Activated CD8-positive, alpha-beta memory T cell treated with anti-CD3 and anti-CD28 coated beads for 48 hours (primary cell): ENCODE measurements at regions not wholly inside any gene's neighbourhood (a gene's known extent, or its start where the extent isn't known, plus 50 kb on each side); places are given as distances from the start of the nearest gene placed in this dataset.

Source experiments
- DNase-seq, 3 experiments: peaks; one replicate each; pipeline ENCODE4 v3.0.0-alpha.2; 2020; ENCODE audit warnings: low read depth in 2 of 3, low spot score in 2 of 3

DNA sequence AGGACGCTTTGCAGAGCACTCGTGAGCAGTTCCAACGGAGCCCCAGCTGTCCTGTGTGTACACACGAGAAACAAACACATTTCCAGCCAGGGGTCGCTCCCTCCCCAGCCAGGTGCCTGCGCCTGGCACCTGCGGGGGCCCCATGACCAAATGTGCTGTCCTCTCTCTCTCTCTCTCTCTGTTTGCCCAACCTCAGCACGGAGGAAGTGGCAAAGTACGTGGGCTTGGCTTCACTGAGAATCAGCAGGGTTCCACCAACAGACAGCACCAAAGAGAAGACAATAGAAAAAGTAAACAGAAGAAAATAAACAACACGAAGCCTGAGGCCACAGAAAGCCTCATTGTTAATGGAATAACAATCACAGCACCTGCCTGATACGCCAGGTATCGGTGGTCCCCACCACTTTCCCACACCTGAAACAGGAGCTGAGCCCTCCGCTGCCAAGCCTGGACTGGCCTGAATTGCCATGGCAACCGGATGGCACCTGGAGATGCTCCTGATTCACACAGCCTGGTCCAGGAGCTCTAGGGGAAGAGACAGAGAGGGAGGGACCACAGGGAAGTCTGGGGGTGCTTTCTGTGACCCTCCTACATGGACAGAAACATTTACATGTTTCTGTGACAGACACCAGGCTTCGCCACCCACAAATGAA, 103.9 kb upstream of the CACNA1A start:
- DNase-seq = no peak

DNA sequence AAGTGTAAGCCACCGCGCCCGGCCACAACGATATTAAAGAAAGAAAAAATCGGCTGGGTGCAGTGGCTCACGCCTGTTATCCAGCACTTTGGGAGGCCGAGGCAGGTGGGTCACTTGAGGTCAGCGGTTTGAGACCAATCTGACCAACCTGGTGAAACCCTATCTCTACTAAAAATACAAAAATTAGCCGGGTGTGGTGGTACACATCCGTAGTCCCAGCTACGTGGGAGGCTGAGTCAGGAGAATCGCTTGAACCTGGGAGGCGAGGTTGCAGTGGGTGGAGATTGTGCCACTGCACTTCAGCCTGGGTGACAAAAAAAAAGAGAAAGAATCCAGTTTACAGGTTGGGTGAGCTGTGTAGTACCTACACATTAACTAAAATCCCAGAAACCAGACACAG, 99.9 kb upstream of the CACNA1A start:
- no peak for DNase-seq

DNA sequence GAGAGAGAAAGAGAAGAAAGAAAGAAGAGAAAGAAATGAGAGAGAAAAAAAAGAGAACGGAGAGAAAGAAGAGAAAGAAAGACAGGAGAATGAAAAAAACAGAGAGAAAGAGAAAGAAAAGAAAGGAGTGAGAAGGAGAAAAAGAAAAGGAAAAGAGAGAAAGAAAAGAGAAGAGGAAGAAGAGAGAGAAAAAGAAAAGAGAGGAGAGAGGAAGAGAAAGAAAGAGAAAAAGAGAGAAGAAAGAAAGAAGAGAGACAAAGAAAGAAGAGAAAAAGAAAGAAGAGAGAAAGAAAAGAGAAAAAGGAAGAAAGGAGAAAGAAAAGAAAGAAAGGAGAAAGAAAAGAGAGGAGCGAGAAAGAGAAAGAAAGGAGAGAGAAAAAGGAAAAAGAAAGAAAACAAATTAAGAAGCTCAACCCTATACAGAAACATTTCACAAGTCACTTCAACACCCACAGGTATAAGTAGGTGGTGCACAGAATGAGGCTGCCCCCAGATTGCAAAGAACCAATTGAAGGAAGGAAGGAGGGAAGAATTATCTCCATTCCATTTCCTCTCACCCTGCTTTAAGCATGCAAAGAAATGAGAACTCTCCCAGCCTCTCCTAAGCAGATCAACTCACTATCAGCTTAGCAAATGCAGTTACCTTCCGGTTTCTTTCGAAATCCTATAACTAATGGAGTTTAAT, 98.8 kb upstream of the CACNA1A start:
- no peak for DNase-seq

DNA sequence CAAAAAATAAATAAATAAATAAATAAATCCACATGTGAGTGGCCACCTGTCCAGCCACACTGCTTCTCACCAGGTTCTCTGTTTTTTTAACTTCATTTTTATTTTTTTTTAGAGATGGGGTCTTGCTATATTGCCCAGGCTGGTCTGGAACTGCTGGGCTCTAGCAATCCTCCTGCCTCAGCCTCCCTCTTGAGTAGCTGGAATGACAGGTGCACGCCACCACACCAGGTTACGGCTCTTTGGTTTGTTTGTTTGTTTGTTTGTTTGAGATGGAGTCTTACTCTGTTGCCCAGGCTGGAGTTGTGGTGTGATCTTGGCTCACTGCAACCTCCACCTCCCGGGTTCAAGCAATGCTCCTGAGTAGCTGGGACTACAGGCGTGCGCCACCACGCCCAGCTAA, 94.5 kb upstream of the CACNA1A start:
- DNase-seq = no peak

DNA sequence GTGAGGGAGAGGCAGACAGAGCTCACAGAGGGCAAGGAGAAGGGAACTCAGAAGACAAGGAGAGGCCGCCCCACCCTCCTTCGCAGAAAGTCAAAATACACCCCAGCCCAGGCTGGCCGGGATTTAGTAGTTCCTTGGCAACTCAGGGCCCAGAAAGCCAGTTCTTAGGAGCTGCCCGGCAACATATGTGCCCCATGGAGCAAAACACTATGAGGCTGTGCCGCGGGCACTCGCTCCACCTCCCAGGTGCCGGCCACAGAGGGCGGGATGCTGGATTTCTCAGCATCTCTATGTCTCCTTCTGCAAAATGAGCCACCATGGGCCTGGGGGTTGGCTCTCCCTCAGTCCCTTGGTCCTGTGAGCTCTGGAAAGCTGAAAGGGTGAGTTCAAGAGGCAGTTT, 93.8 kb upstream of the CACNA1A start:
- no peak for DNase-seq

DNA sequence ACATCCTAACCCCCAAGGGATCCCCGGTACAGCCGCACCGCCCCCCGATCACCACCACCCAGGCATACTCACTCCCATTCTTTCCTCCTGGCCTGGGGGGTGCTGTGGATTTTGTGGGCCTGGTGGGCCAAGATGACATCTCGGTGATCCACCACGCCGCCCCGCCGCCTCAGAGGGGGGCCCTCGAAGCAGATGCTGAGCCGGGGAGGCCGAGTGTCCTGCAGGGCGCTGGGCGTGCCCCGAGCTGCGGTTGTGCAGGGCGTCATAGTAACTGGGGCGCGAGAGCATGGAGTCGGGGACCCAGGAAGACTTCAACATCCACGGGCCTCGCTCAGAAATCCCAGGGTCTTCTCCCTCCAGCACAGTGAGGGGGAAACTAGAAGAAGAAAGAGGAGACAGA, 93.4 kb upstream of the CACNA1A start:
- DNase-seq = no peak

DNA sequence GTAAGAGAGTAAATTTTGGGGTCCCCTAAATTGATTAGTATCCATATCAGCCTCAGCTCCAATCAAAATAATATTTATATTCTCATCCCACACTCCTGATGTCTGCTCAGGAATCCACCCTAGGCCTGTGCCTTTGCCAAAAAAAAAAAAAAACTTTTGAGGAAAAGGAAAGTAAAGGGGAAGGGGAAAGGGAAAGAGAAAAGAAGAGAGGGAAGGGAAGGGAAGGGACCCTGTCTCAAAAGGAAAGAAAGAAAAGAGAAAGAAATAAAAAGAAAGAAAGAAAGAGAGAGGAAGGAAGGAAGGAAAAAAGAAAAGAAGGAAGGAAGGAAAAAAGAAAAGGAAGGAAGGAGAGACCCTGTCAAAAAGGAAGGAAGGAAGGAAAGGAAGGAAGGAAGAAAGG, 91.8 kb upstream of the CACNA1A start:
- DNase-seq = no peak

DNA sequence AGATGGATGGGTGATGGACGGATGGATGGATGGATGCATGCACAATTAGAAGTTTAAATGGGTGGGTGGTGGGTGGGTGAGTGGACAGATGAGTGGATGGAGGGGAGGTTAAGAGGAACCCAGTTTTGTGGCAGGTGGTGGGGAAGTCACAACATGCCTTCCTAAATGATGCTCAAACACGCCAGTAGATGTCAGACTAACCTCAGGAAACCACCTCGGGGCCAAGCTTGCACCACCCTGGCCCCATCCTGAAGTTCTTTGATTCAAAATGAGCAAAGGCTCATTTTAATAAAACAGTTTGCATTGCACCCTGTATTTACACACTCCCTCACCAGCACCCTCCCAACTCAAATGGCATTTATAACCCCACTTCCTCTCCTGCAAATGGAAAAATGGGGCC, 91.4 kb upstream of the CACNA1A start:
- peak in 1 of 3 experiments; percentile 15 for DNase-seq

DNA sequence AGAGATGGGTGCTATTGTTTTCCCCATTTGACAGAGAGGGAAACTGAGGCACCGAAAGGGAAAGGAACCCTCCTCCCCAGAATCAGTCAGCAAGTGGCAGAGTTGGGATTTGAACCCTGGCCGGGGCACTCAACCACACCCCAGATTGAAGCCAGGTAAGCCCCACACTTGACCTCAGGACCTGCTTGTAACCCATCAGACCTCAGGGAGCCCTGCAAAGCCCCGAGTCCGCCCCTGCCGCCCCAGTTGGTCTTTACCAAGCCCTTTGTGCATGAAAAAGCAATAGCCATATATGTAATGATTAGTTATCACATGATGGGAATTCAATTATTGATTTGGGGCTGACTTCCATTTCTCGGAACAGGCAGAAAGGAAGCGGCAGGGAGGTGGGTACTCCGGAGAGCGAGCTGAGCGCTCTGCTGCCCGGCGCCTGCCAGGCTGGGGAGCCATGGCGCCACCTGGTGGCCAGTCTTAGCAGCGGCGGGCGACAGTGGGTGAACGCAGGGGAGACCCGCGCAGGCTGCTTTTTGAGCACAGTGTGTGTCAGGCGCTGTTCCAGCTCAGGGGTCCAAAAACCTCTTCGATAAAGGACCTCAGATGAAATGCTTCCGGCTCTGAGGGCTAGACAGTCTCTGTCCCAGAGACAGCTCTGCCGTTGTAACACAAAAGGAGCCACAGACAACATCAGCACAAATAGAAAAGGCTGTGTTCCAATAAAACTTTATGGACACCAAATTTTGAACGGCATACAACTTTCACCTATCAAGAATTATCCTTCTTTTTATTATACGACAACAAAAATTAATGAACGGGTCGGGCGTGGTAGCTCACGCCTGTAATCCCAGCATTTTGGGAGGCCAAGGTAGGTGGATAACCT, 82.9 kb upstream of the CACNA1A start:
- DNase-seq = peak; percentile 61 to 79 (median 75)

DNA sequence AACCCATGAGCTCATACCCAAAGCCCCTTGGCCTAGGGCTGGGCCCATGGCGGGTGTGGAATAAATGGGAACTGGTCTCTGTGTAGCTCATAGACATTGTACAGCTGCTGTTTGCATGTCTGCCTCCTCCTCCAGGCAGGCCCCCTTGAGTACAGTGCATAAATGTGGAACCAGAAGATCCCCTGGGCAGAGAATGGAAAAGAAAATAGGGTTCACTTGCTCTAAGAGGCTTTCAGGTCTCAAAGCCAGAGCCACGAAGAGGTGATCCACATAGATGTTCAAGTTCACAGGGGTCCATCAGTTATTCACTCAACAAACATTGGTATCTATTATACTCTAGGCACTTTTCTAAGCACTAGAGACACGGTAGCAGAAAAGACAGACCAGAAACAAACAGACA, 79.2 kb upstream of the CACNA1A start:
- DNase-seq = no peak

DNA sequence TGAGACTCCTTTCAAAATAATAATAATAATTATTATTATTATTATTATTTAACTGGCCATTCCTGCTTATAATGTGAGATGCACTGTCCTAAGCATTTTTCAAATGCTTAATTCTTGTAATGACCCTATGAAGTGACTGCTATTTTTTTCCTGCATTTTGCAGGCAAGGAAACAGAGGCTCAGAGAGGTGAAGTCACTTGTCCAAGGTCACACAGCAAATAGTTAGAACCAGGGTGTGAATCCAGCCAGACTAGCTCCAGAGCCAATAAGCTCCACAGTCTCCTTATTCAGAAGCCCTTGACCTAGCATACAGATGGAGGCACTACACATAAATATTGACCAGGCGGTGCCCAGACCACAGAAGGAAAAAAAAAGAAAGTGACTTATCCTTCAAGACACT, 77.5 kb upstream of the CACNA1A start:
- no peak for DNase-seq

DNA sequence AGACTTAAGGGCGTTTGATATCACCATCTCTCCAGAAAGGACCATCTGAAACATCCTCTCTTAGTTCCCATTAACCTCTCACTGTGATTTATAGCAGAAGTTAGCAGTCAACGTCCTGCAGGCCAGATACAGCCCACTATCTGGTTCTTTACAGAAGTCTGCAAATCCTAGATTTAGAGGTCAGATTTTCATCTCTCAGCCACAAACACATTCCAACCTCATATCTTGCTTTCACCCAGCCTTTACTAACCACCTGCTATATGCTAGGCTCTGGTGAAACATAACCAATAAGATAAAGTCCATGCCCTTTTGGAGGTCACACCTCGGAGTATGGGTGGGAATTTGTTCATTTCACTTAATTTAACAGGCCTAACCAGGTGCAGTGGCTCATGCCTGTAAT, 76.8 kb upstream of the CACNA1A start:
- no peak for DNase-seq

DNA sequence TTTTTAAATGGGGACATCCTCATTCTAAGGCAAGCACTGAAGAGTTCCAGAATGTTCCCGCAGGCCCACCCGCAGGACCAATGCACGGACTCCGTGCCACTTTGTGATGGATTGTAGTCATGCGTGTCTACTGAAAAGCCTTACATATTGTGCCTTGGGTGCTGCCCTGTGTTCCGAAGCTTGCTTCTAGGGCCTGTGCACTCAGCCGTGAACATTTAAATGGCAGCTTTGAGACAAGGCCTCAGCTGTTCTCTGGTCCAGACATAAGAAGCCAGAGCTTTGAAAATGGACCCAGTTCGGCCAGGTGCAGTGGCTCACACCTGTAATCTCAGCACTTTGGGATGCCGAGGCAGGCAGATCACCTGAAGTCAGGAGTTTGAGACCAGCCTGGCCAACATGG, 75.3 kb upstream of the CACNA1A start:
- DNase-seq = no peak

DNA sequence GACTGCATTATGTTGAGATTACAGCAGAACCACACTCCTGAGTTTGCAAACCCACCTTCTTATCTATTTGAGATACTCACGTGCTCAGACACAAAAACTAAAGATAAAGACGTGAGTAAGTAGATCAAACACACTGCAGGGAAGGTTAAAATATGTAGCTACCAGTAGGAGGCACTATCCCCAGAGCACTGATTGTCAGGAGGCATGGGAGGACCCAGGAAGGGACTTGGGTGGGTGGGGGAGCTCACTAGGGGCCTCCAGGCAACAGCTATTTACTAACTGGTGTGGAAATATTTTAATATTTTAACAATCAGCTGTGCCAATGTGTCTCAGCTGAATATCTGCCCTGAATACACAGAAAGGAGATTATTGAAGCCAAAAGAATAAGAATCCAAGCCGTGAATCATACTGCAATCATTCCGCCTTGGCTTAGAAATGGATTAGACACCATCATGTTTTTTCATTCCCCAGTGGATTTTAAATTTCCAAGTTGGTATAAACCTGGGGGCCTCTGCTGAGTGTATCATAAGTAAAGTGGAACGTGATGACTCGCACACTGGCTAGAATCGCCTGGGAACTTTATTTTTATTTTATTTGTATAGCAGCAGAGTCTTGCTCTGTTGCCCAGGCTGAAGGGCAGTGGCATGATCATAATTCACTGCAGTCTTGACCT, 73.2 kb upstream of the CACNA1A start:
- DNase-seq = no peak

DNA sequence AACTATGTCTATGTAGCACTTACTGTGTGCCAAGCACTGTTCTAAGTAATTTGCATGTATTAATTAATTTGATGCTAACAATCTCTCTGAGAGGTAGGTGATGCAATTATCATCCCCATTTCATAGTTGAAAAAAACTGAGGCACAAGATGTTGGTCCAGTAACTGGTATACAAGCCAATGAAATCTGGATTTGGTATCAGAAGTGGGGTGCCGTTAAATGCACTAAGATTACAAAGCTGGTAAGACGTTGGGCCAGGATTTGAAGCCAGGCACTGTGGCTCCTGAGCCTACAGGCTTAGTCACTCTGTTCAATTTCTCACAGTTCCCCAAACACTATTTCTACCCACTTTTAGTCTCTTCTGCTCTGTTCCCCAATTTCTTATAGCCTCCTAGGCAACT, 70.4 kb upstream of the CACNA1A start:
- no peak for DNase-seq

DNA sequence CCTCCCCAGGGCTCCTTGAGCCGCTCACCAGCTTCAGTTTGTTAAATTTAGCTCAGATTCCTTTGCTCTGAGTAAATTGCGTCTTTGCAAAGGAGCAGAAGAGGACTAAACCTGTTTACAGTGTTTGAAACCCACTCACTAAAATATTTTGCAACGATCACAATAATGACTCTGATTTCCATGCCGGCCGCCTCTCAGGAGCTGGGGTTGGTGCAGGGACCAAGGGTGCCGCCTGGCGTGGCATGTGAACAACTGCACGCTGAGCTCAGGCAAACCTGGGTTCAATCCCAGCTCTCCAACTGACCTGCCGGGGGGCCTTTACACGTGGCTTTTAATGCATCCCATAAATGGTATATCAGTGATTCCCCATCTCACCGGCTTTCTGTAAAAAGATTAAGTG, 68.7 kb upstream of the CACNA1A start:
- DNase-seq = no peak

DNA sequence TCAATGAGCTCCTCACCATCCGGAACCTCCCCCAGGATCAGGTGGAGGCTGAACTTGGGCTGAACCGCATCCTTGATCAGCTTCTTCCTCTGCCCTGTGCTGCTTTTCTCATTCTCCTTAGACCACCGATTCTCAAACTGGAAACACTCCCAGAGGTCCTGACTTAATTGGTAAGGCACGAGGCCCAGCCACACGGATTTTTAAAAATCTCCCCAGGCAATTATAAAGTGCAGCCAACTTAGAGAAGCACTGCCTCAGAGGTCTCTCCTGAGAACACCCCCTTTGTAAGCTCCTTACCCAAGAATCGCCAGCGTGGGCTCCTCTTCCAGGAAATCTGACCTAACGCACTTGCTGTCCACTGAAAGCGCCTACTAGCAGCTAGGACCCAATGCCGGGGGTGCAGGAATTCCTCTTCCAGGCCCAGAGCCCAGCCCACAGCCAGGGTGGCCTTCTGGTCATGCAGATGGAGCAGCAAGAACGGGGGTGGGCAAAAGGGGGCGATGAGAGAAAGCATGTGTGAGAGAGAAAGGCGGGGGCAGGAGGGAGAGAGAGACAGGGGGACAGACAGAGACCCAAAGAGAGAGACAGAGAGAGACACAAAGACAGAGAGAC, 66.9 kb upstream of the CACNA1A start:
- no peak for DNase-seq

DNA sequence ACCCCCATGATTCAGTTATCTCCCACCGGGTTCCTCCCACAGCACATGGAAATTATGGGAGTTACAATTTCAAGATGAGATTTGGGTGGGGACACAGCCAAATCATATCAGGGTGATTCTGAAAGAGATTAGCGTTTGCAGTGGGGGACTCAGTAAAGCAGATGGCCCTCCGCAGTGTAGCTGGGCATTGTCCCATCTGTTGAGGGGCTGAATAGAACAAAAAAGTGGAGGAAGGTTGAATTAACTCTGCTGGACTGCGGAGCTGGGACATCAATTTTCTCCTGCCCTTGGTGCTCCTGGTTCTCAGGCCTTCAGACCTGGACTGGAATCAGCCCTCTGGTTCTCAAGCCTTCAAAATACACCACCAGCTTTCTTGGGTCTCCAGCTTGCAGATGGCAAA, 55.2 kb upstream of the CACNA1A start:
- DNase-seq = no peak

DNA sequence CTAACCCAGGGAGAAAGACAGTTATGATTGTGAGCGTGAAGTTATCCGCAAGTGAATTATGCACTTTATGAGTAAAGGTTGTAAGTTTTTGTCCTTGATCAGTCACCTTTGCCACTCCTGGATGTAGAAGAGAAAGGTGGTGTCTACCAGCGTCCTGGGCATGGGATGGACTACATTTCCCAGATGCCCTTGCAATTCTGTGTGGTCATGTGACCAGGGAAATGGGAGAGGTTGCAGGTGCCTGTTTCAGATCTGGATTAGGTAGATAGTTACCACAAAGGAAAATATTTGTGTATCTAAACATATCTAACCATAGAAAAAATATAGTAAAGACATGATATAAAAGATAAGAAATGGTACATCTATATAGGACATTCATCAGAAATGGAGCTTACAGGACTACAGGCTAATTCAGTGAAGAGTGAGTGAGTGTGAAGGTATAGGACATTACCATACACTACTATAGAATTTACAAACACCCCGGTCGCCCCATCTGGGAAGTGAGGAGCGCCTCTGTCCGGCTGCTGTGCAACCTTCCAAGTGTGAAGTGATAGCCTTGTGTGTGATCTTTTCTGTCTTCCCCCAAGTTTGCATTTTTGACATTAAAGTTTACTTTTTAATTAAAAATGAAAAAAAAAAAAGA, 51.6 kb upstream of the CACNA1A start:
- DNase-seq = no peak

DNA sequence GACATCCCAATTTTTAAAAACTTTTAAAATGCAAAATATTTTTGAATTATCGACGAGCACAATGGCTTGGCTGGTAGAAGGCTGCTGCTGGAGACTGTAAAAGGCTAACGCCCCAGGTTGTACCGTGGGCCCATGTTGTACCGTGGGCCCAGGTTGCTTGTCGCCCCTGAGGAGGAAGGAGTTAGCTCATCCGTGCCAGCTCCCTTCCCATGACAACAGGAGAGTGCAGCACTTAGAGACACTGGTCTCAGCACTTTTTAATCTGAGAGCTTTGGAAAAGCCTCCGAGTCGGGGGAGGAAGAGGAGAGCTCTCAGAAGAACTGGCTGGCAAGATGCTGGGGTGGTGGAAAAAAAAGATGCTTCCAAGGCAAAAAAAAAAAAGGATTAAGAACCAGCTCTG, 50.3 kb upstream of the CACNA1A start:
- DNase-seq = no peak
